ENCODE measurements at regions not wholly inside any gene's neighbourhood (a gene's known extent, or its start where the extent isn't known, plus 50 kb on each side); places are given as distances from the start of the nearest gene placed in this dataset.

GRCh38 chr5:176173647-176174046, 64.6 kb upstream of the SIMC1 start:
- TF ChIP-seq CTCF (IDR thresholded peaks at IDR 0.05; ENCODE audit: insufficient read depth, low read length) = no peak
- no peak for TF ChIP-seq REST (IDR thresholded peaks at IDR 0.05; ENCODE audit: insufficient replicate concordance, low read depth)
- TF ChIP-seq POLR2AphosphoS5 (IDR thresholded peaks at IDR 0.05; ENCODE audit: low read depth) = no peak
- TF ChIP-seq GABPA (IDR thresholded peaks at IDR 0.05; ENCODE audit: low read depth) = no peak
- no peak for TF ChIP-seq SPI1 (IDR thresholded peaks at IDR 0.05; ENCODE audit: borderline replicate concordance, low read depth)
